GM12891 (cell line): ENCODE measurements at regions not wholly inside any gene's neighbourhood (a gene's known extent, or its start where the extent isn't known, plus 50 kb on each side); places are given as distances from the start of the nearest gene placed in this dataset.

Source experiments
- DNase-seq: peaks from one replicate; pipeline ENCODE4 v3.0.0; 2011; ENCODE audit warnings: low spot score; ENCODE audit not compliant: insufficient read length
- FAIRE-seq: peaks from 2 replicates; lab custom pipeline; 2011; peaks lifted over from hg19 to GRCh38; lab: Jason Lieb, UNC
- PAX5 ChIP-seq: IDR thresholded peaks from 2 replicates; pipeline ENCODE4 v1.6.1; 2011; ENCODE audit warnings: low read length, moderate library complexity, mild to moderate bottlenecking; ENCODE audit not compliant: insufficient read depth, severe bottlenecking
- POLR2A ChIP-seq: IDR thresholded peaks from 2 replicates; pipeline ENCODE4 v1.6.1; 2011; ENCODE audit warnings: low read depth, low read length, control low read depth
- POLR2AphosphoS5 ChIP-seq: IDR thresholded peaks from 2 replicates; pipeline ENCODE4 v1.6.1; 2011; ENCODE audit warnings: low read depth, low read length, control low read depth
- POU2F2 ChIP-seq: IDR thresholded peaks from 2 replicates; pipeline ENCODE4 v1.6.1; 2011; ENCODE audit warnings: low read depth, mild to moderate bottlenecking, control low read depth, low read length, moderate library complexity
- SPI1 ChIP-seq: IDR thresholded peaks from 2 replicates; pipeline ENCODE4 v1.6.1; 2011; ENCODE audit warnings: low read depth, low read length, control low read depth
- TAF1 ChIP-seq: IDR thresholded peaks from 2 replicates; pipeline ENCODE4 v1.6.1; 2011; ENCODE audit warnings: low read depth, low read length, control low read depth

DNA sequence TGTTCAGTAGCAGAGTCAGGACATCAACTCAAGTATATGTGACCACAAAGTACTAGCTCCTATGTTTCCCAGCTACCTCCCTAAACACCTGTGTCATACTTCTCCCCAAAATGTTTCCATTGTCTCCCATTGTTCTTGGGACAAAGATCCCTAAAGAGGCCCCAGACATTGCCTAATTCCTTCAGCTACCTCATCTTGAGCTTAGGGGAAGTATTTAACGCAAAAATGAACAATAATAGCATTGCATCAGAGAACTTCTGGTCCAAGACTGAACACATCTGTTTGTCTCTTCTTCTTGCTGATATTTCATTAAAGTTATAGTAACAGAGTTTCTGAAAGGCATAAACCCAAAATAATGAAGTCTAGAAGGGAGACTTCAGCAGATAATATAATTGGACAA, 430.8 kb downstream of the MTRR start:
- no peak for TF ChIP-seq POU2F2
- TF ChIP-seq PAX5, result no peak
- no peak for TF ChIP-seq TAF1
- TF ChIP-seq SPI1, result no peak
- no peak for TF ChIP-seq POLR2A
- no peak for TF ChIP-seq POLR2AphosphoS5
- DNase-seq (no peak), FAIRE-seq (no peak)

DNA sequence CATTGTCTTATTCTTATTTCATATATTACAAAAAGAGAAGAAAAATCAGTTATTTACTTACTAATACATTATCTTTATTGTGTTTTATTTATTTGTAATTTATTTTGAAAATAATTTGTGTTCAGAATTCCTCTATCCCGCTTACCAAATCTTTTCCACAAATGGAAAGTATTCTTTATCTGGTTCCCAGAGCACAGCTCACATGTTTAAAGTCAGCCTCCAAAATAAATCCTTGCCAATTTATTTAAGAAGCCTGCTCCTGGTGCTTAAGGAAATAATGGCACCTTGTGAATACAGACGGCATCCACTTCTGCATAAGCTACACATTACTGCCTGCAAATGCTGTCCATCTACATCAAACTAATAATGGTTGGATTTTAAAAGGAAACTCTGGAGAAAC, 435.4 kb downstream of the MTRR start:
- no peak for FAIRE-seq
- TF ChIP-seq PAX5 (no peak), TAF1 (no peak), POLR2AphosphoS5 (no peak), POLR2A (no peak), POU2F2 (no peak), SPI1 (no peak)
- no peak for DNase-seq

DNA sequence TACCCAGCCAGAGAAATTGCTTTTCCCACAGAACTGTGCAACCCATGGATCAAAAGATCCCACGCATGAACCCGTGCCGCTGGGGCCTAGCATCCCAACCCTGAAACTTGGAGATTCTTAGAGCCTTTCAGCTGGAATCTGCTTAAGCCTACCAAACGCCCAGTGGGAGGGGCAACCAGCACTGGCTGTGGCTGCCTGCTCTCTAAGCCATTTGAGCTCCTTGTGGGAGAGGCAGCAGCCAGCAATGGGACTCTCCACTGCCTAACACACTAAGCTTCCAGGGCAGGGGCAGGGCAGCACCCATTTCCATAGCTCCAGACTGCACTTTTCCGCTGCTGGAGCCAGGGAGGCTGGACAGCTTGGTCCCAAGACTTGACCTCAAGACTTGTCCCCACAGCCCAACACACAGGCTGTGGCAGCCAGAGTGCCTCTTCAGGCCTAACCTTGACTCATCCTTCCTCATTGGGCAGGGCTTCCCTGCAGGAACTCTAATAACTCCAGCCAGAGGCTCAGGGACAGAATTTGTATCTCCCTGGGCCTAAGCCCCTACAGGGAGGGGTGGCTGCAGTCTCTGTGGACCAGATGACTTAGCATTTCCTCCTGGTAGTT, 437.4 kb downstream of the MTRR start:
- DNase-seq (no peak), FAIRE-seq (no peak)
- TF ChIP-seq TAF1 (no peak), SPI1 (no peak), POU2F2 (no peak), PAX5 (no peak), POLR2AphosphoS5 (no peak), POLR2A (no peak)

DNA sequence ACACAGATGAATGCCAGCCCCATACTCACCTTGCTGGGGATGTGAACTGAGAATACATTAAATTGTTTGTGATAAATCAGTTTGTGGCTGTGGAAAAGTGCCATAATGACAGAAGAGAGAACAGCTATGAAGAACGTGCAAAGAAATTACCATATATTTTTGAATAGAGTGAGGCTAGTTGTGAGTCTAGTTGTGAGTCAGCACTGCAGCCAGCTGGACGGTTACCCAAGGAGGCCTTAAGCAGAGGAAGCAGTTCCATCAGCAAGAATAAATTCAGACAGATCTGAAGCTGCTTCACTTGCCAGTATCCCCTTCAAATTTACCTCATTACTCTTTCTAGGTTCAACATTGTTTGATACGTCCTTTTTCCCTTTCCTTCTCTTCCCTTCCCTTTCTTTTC, 446.0 kb downstream of the MTRR start:
- no peak for DNase-seq
- no peak for FAIRE-seq
- TF ChIP-seq POLR2A (no peak), POU2F2 (no peak), TAF1 (no peak), POLR2AphosphoS5 (no peak), PAX5 (no peak), SPI1 (no peak)

DNA sequence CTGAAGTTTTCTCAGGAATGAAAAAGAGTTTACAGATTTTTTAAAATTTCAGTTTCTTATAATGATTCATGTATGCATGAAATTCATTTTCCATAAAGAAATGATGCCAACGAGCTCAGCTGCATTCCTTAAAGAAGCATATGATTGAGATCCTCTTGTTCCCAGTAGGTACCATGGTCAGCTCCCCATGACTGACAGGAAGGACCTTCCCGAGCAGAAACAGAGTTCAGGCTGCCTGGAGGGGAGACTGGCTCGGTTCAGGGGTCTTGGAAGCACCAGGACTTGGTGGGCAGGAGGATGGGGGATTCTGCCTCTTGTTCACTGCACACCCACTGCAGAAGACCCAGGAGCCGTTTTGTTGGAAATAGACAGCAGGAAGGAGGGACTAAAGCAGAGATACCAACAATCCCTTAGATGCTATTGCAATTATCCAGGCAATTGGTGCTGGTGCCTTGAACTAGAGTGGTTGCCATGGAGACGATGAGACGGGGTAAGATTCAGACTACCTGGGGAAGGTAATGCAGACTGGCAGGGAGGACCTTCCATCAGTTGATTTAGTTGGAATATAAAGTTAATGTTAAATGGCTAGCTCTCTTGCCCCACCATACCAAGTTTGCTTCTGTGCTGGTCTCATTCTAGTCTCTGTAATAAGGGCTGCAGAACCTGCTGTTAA, 447.8 kb downstream of the MTRR start:
- no peak for FAIRE-seq
- TF ChIP-seq PAX5 (no peak), TAF1 (no peak), POLR2A (no peak), POU2F2 (no peak), SPI1 (no peak), POLR2AphosphoS5 (no peak)
- no peak for DNase-seq

DNA sequence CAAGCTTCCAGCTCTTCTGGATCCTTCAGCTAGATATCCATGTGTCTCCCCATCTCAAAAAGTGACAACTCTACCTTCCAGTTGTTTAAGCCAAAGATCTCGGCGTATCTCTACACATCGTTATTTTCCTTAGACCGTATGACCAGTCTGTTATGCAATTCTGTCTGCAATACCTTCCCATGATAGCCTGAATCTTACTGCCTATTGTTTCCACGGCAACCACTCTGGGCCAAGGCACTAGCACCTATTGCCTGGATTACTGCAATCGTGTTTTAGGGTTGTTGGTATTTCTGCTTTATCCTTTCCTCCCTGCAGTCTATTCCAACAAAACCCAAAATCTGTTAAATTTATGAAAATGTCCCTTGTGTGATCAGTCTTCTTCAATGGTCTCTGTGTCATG, 448.4 kb downstream of the MTRR start:
- no peak for FAIRE-seq
- DNase-seq, result no peak
- no peak for TF ChIP-seq POU2F2
- no peak for TF ChIP-seq POLR2AphosphoS5
- no peak for TF ChIP-seq POLR2A
- no peak for TF ChIP-seq PAX5
- TF ChIP-seq SPI1, result no peak
- no peak for TF ChIP-seq TAF1

DNA sequence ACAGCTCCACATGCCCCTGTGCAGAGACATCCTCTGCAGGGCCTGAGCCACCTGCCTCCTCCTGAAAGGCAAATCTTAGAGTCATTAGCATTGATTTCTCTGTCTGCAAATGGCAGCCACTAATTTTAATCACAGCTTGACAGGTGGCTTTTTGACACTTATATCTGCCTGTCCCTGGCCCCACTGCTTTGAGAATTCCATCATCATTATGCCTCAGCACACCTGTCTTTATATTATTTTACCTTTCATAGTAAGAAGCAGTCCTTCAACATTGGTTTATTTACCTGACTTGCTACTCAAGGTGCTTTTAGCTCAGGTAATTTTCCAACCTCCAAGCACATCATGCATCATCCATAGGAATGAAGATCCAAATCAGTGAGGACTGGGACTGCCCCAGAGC, 451.3 kb downstream of the MTRR start:
- no peak for DNase-seq
- FAIRE-seq, result no peak
- TF ChIP-seq SPI1 (no peak), POU2F2 (no peak), POLR2AphosphoS5 (no peak), PAX5 (no peak), TAF1 (no peak), POLR2A (no peak)

DNA sequence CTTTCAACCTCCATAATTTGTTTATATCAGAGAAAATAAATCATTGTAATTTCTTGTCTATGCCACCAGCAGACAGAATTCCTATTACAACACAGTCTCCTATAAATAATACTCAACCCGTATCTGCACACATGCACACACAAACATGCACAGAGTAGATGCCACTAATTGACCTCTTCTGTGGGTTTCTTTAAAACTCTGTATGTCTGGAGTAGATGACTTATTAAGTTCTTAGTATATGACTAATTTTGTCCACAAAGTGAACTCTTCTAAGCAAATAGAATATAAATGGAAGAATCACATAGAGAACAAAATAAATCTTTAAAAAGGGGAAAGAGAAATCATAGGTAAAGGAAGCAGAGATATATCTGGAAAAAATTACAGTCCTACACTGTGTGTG, 452.3 kb downstream of the MTRR start:
- no peak for TF ChIP-seq POU2F2
- TF ChIP-seq SPI1, result no peak
- TF ChIP-seq TAF1, result no peak
- TF ChIP-seq POLR2AphosphoS5, result no peak
- TF ChIP-seq PAX5, result no peak
- TF ChIP-seq POLR2A, result no peak
- DNase-seq (no peak), FAIRE-seq (no peak)

DNA sequence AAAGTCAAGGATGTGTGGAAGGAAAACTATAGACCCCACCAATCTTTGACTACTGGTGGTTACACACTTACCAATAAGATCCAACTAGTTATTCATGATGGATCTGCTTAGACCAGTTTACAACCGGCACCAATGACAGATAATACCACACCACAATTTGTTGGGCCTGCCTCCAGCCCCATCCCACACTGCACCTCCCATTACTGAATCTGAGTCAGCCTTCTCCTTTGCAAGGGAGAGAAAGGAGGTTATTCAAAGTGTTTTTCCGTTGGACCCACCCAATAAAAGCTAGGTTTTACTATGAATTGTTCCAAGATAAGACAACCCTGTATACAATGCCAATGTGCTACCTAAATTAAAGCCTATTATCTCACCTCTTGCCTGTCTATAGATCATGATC, 453.5 kb downstream of the MTRR start:
- FAIRE-seq (no peak), DNase-seq (no peak)
- TF ChIP-seq SPI1, result no peak
- no peak for TF ChIP-seq POU2F2
- no peak for TF ChIP-seq PAX5
- TF ChIP-seq TAF1, result no peak
- no peak for TF ChIP-seq POLR2AphosphoS5
- TF ChIP-seq POLR2A, result no peak

DNA sequence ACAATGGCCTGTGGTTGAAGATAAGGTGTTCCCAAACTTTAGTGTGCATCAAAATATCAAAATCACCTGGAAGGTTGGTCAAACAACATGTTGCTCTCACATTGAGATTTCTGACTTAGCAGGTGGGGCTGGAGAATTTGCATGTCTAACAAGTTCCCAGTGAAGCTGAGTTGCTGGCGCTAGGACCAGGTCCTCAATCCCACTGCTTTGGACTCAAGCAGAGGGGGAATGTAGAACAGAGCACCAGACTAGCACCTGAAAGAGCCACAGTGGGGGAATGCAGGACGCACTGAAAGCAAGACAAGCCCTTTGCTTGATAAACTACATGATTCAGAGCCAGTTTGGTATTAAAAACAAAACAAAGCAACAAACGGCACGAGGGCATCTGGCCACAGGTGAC, 458.1 kb downstream of the MTRR start:
- DNase-seq, result no peak
- no peak for FAIRE-seq
- no peak for TF ChIP-seq PAX5
- no peak for TF ChIP-seq TAF1
- TF ChIP-seq POLR2A, result no peak
- TF ChIP-seq POU2F2, result no peak
- no peak for TF ChIP-seq SPI1
- TF ChIP-seq POLR2AphosphoS5, result no peak
